GM08714 (cell line): ENCODE measurements at regions not wholly inside any gene's neighbourhood (a gene's known extent, or its start where the extent isn't known, plus 50 kb on each side); places are given as distances from the start of the nearest gene placed in this dataset.

Source experiments
- H3K4me3 ChIP-seq: fragments of 200-500 bp; sonication (Bioruptor generic); 2 replicates; pipeline ENCODE4 v1.5.1; 2014; ENCODE audit warnings: mild to moderate bottlenecking, low read length, inconsistent platforms
- ZNF274 ChIP-seq: IDR thresholded peaks from 2 replicates; pipeline ENCODE4 v1.6.1; 2012; ENCODE audit warnings: mild to moderate bottlenecking, low read depth, low read length

- H3K4me3 ChIP-seq = no peak overlapping the region
- TF ChIP-seq ZNF274 = no peak
Observed at GRCh38 chr11:127073621-127074020, 73.1 kb upstream of the KIRREL3 start.

- no peak for TF ChIP-seq ZNF274
Observed at GRCh38 chr11:127071606-127072005, 71.0 kb upstream of the KIRREL3 start.

GRCh38 chr11:127070808-127071207 is 70.2 kb upstream of the KIRREL3 start:
- TF ChIP-seq ZNF274 = no peak

More at GRCh38 chr11:127071606-127072005, 71.0 kb upstream of the KIRREL3 start:
- no peak overlapping the region for H3K4me3 ChIP-seq

GRCh38 chr11:127066401-127067090 is 66.0 kb upstream of the KIRREL3 start:
- no peak overlapping the region for H3K4me3 ChIP-seq
- TF ChIP-seq ZNF274 = no peak

More at GRCh38 chr11:127070808-127071207, 70.2 kb upstream of the KIRREL3 start:
- no peak overlapping the region for H3K4me3 ChIP-seq

- no peak overlapping the region for H3K4me3 ChIP-seq
- TF ChIP-seq ZNF274 = no peak
Observed at GRCh38 chr11:127063241-127063640, 62.7 kb upstream of the KIRREL3 start.

GRCh38 chr11:127061947-127062346 is 61.4 kb upstream of the KIRREL3 start:
- TF ChIP-seq ZNF274 = no peak
- no peak overlapping the region for H3K4me3 ChIP-seq

GRCh38 chr11:127059750-127060149 is 59.2 kb upstream of the KIRREL3 start:
- no peak overlapping the region for H3K4me3 ChIP-seq
- TF ChIP-seq ZNF274 = no peak

GRCh38 chr11:127059286-127059685 is 58.7 kb upstream of the KIRREL3 start:
- no peak for TF ChIP-seq ZNF274
- no peak overlapping the region for H3K4me3 ChIP-seq

- no peak overlapping the region for H3K4me3 ChIP-seq
- no peak for TF ChIP-seq ZNF274
Observed at GRCh38 chr11:127058524-127058923, 58.0 kb upstream of the KIRREL3 start.

GRCh38 chr11:127057126-127057525 is 56.6 kb upstream of the KIRREL3 start:
- TF ChIP-seq ZNF274 = no peak
- H3K4me3 ChIP-seq = no peak overlapping the region

GRCh38 chr11:127056338-127056971 is 55.9 kb upstream of the KIRREL3 start:
- no peak overlapping the region for H3K4me3 ChIP-seq
- no peak for TF ChIP-seq ZNF274

GRCh38 chr11:127055236-127055635 is 54.7 kb upstream of the KIRREL3 start:
- TF ChIP-seq ZNF274 = no peak
- H3K4me3 ChIP-seq = no peak overlapping the region

GRCh38 chr11:127054153-127054552 is 53.6 kb upstream of the KIRREL3 start:
- TF ChIP-seq ZNF274 = no peak
- no peak overlapping the region for H3K4me3 ChIP-seq

- no peak for TF ChIP-seq ZNF274
Observed at GRCh38 chr11:127052404-127052803, 51.8 kb upstream of the KIRREL3 start.

More at GRCh38 chr11:127052404-127052803, 51.8 kb upstream of the KIRREL3 start:
- no peak overlapping the region for H3K4me3 ChIP-seq
